Activated T-cell treated with anti-CD3 and anti-CD28 coated beads, Interleukin-2, amount 50 U/mL, for 24 hours (primary cell): ENCODE measurements at regions not wholly inside any gene's neighbourhood (a gene's known extent, or its start where the extent isn't known, plus 50 kb on each side); places are given as distances from the start of the nearest gene placed in this dataset.

Experiments
- DNase-seq: peaks from one replicate; pipeline ENCODE4 v3.0.0-alpha.2; 2020
- H3K27ac Mint-ChIP-seq: 2 replicates; pipeline ENCODE4 v1.8.0; 2020; ENCODE audit warnings: mild to moderate bottlenecking, mixed read lengths
- H3K27me3 Mint-ChIP-seq: 2 replicates; pipeline ENCODE4 v1.8.0; 2020; ENCODE audit warnings: mixed read lengths
- H3K36me3 Mint-ChIP-seq: 2 replicates; pipeline ENCODE4 v1.8.0; 2020; ENCODE audit warnings: low read depth, mixed read lengths
- H3K4me1 Mint-ChIP-seq: 2 replicates; pipeline ENCODE4 v1.8.0; 2020; ENCODE audit warnings: low read depth, mixed read lengths
- H3K4me3 Mint-ChIP-seq: 2 replicates; pipeline ENCODE4 v1.8.0; 2020; ENCODE audit warnings: mild to moderate bottlenecking, moderate library complexity, mixed read lengths
- H3K9me3 Mint-ChIP-seq: 2 replicates; pipeline ENCODE4 v1.8.0; 2020; ENCODE audit warnings: mixed read lengths

DNA sequence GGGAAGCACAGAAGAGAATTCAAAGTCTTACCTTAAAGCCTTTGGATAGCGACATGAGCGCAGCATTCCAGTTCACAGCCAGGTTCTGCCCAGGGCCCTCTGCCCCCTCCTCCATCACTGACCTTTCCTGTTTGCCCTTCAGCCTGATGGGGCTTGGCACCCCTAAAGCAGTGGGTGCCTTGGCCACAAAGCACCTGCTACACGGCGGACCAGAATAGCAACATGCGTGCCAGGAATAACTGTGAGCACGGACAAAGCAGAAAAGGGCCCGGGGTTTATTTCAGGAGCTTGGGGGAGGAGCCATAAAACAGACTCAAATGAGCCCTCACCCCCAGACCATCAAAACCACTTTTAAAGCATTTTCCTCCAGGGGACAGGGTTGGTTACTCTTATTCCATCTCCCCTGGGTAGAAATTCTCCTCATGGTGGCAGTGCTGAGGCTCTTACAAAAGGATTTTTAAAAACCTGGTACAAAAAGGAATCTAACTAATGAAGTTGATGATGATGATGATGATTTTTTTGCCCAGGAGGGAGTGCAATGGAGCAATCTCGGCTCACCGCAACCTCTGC is 135.4 kb downstream of the KLF13 start:
- Mint-ChIP-seq H3K4me3 (no peak overlapping the region), H3K36me3 (no peaks in the 10 kb centered on the region), H3K27me3 (no peaks in the 10 kb centered on the region), H3K27ac (no peak overlapping the region), H3K4me1 (peaks cover 34% of the 10 kb centered on the region), H3K9me3 (no peaks in the 10 kb centered on the region)
- peak; percentile 20 for DNase-seq

DNA sequence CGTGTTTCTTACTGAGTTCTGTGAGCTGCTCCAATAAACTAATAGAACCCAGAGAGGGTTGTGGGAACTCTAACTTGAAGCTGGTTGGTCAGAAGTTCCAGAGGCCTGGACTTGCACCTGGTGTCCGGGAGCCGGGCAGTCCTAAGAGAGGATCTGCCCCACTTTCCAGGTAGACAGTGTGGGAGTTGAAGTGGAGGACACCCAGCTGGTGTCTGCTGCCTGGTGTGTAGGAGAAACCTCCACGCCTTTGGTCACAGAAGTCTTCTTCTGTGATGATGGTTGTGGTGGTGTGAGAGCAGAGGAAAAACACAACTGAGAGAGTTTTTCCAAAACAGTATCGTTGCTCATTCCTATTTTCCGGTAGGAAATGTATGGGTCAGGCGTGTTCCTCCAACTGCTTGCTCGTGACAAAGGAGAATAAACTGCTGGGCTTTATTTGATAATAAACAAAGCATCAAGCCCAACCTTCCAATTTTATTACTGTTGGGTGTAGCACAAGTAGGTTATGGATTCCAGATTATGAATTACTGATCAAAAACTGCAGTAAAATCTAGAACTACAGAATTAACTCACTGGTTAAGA is 137.0 kb downstream of the KLF13 start:
- Mint-ChIP-seq H3K36me3 (no peaks in the 10 kb centered on the region), H3K27me3 (no peaks in the 10 kb centered on the region), H3K9me3 (no peaks in the 10 kb centered on the region), H3K4me1 (peaks cover 27% of the 10 kb centered on the region), H3K4me3 (no peak overlapping the region), H3K27ac (no peak overlapping the region)
- DNase-seq: peak; percentile 24

DNA sequence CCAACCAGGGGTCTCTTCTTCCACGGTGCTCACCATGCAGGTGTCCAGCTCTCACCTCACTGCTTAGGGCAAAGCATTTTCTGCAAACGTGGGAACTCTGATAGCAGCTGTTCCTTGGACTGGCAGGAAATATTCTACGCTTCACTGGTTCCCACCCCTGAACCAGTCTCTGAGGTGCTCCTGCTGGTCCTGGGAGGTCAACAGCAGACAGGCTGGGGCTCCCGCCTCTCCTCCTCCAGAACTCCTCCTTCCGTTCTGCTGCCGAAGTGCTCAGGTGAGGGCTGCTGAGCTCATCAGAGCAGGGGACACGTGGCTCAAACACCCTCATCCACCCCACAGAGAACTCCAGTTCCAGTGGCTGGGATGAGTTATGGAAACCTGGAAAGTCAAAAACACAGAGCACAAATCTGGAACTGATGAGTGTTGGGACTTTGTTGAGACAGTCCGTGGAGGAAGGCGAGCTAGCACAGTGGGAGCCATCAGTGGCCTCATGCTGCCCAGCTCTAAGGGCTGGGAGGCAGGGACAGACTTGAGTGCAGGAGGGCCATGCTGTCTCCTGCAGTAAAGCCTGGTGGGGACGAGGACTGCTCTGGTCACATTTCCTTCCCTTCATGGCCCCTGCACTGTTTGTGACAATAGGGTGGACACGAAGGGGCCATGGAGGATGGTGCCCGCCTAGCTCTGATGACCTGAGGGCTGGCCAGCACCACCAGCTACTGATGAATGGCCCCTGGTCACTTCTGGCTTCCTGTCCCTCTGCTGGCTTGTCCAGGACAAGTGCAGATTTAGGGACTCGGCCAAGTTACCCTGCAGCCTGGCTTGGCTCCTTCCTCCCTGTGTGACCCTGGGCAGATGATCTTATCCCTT is 137.8 kb downstream of the KLF13 start:
- Mint-ChIP-seq H3K4me1 (peaks cover 19% of the 10 kb centered on the region), H3K4me3 (no peak overlapping the region), H3K27me3 (no peaks in the 10 kb centered on the region), H3K9me3 (no peaks in the 10 kb centered on the region), H3K27ac (no peak overlapping the region), H3K36me3 (no peaks in the 10 kb centered on the region)
- peak; percentile 21 for DNase-seq

DNA sequence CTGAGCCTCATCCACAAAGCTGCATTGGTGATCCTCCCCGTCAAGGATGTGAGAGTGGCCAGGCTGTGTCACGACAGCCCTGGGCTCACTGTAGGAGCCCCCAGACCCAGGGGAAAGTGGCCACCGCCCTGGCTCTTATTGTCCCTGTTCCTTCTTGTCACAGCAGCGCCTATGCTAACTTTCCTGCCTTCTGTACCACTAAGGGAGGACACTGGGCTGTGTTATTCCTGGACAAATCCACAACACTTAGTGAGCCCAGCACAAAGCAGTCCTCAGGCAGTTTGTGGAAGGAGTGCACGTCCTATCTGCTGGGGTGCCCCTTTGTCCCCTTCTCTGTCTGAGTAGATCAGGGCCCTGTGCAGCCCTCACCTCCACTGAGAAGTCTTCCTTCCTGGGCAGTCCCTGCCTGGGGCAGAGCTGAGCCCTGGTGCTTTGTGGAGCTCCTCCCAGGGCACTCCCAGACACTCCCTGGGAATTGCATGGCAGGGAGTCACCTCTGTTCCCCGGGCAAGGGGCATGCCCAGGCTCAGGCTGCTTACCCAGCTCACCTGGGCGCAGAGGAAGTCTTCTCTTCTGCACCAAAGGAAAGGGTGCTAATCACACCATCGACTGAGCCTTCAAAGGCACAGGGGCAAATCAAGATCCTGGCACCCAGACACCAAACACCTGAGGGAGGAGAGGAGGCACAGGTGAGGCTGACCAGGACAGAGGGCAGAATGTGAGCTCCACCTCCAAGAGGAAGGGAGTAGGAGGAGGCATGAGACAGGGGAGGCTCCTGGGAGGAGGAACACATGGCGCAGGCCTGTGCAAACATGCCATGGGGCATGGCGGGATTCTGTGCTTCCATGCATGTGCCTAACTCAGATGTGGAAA is 138.7 kb downstream of the KLF13 start:
- H3K27me3 Mint-ChIP-seq: no peaks in the 10 kb centered on the region
- H3K9me3 Mint-ChIP-seq: no peaks in the 10 kb centered on the region
- H3K4me1 Mint-ChIP-seq: peaks cover 13% of the 10 kb centered on the region
- H3K36me3 Mint-ChIP-seq: no peaks in the 10 kb centered on the region
- H3K4me3 Mint-ChIP-seq: no peak overlapping the region
- no peak overlapping the region for H3K27ac Mint-ChIP-seq
- peak; percentile 27 for DNase-seq

DNA sequence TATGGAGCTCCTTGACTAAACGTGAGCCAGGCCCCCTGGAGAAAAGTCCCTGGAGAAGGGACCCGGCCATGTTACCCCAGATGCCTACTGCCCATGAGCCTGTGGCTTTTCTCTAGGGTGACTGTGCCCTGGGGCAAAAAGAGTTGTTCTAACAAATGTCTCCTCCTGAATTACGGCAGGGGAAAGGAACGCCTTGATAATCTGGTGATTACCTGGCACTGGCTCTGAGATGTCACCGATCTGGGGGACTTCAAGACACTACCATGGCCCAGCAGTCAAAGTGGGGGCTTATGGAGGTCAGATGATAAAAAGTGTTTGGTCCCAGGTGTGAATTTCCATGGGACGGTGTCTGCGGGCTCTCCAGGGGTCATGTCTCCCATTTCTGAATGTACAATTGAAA is 140.7 kb downstream of the KLF13 start:
- no peak for DNase-seq
- H3K36me3 Mint-ChIP-seq: no peaks in the 10 kb centered on the region
- H3K4me1 Mint-ChIP-seq: peaks cover 15% of the 10 kb centered on the region
- H3K27me3 Mint-ChIP-seq: no peaks in the 10 kb centered on the region
- H3K4me3 Mint-ChIP-seq: no peak overlapping the region
- H3K9me3 Mint-ChIP-seq: no peaks in the 10 kb centered on the region
- no peak overlapping the region for H3K27ac Mint-ChIP-seq

DNA sequence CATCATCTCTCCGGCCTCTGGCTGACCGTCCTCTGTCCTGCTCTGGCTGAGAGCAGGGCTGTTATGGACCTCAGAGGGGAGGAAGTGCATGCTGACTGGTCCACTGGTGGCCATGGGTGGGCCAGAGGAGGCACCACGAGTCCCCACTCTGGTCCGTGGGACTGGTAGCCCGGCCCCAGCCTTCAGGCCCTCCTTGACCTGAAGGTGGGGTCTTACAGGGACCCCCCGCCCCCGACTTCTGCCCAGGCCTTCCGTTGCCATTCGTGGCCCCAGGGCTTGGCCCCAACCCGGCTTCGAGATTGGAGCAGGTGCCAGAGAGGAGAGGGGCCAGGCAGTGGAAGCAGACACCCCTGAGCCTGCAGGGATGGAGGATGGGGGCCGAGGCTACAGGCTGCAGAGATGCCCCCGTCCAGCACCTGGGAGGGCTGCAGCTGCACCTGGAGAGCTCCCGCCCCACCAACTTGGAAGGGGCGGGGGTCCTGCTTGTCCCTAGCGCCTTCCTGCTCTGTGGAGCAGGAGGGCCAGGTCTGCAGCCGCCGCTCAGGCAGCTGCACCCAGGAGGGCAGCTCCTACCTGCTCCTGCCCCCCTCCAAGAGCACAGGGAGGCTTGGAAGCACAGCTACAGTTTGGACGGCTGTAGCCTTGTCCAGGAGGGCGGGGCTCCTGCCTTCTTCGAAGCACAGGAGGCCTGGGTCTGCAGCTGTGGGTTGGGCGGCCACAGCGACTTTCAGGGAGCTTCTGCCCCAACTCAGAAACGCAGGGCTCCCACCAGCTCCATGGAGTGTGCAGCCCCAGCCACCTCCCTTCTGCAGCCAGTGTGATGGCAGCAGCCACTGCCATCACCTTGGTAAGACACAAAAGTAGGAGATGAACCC is 142.5 kb downstream of the KLF13 start:
- Mint-ChIP-seq H3K4me1 (peaks cover 33% of the 10 kb centered on the region), H3K27ac (no peak overlapping the region), H3K9me3 (no peaks in the 10 kb centered on the region), H3K4me3 (no peak overlapping the region), H3K36me3 (no peaks in the 10 kb centered on the region), H3K27me3 (no peaks in the 10 kb centered on the region)
- peak; percentile 23 for DNase-seq

DNA sequence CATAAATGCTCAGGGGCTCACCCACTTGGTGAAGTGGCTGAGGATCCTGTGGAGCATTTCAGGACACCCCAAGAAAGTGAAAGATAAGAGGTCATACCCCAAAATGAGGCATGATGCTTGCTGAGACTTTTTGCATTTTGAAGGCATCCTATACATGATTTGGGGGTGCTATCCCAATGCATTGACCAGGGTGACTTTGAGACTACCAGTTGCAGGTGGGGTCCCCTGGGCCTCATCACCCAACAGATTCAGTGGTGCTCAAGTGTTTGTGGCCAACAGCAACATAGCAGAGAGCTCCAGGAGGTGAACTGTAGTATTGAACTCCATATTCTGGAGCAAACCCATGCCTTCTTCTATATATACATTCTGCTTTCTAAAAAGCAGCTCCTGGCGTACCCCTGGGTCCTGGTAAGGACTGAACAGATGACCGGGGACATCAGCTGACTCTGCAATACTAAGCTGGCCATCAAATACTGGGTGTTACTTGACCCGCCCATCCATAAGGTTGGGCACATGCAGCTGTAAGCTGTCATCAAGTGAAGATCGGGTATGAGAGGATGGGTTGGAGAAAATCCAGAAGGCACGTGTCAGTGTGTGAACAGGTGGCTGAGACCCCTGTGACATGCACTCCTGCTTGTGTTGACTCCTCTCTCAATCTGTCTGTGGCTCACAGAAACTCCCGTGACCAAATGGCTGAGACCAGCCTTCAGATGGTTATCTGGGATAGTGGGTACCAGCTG is 143.3 kb downstream of the KLF13 start:
- H3K4me3 Mint-ChIP-seq: no peak overlapping the region
- H3K27ac Mint-ChIP-seq: no peak overlapping the region
- DNase-seq: peak; percentile 15
- no peaks in the 10 kb centered on the region for H3K27me3 Mint-ChIP-seq
- H3K9me3 Mint-ChIP-seq: peaks cover 2% of the 10 kb centered on the region
- peaks cover 5% of the 10 kb centered on the region for H3K36me3 Mint-ChIP-seq
- peaks cover 39% of the 10 kb centered on the region for H3K4me1 Mint-ChIP-seq

DNA sequence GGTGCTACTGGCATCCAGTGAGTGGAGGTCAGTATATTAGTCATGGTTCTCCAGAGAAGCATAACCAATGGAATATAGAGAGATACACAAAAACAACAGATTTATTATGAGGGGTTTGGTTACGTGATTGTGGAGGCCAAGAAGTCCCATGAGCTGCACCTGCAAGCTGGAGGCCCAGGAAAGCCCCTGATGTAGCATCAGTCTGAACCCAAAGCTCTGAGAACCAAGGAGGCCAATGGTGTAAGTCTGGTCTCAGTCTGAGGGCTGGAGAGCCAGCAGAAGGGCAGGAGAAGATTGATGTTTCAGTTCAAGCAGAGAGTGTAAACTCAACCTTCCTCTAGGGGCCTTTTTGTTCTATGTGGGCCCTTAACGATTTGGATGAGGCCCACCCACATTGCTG is 144.1 kb downstream of the KLF13 start:
- Mint-ChIP-seq H3K27ac (no peak overlapping the region), H3K4me3 (no peak overlapping the region), H3K9me3 (peaks cover 4% of the 10 kb centered on the region), H3K27me3 (no peaks in the 10 kb centered on the region), H3K36me3 (peaks cover 10% of the 10 kb centered on the region), H3K4me1 (peaks cover 46% of the 10 kb centered on the region)
- DNase-seq: peak; percentile 16

DNA sequence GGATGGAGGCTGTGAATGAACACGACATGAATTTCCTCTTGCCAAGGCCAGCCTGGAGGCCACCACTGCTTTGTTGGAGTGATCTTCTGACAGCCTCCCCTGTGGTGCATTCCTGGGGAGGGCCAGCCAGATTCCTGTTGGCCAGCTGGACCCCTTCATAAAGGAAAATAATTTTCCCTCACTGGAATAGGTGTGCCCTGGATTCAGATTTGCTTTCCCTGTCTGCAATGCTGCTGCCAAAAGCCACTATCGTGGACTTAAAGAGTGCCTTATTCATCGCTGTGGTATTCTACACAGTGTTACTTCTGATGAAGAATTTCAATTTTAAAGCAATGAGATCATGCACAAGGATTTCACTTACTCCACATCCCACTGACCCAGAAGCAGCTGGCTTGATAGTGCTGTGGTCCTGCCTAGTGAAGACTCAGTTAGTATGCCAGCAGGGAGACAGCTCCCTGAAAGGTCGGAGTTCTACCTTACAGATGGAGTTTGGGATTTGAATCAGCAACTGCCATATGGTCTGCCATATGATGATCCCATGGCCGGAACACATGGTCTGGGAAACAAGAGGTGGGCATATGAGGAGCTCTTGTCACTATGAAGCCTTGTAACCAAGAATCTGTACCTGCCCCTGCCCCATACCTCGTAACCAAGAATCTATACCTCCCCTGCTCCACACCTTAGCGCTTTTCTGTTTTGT is 145.2 kb downstream of the KLF13 start:
- peaks cover 4% of the 10 kb centered on the region for H3K9me3 Mint-ChIP-seq
- DNase-seq: no peak
- H3K4me3 Mint-ChIP-seq: no peak overlapping the region
- H3K27ac Mint-ChIP-seq: peak overlapping the region; percentile 90
- H3K4me1 Mint-ChIP-seq: peaks cover 54% of the 10 kb centered on the region
- peaks cover 18% of the 10 kb centered on the region for H3K36me3 Mint-ChIP-seq
- no peaks in the 10 kb centered on the region for H3K27me3 Mint-ChIP-seq

DNA sequence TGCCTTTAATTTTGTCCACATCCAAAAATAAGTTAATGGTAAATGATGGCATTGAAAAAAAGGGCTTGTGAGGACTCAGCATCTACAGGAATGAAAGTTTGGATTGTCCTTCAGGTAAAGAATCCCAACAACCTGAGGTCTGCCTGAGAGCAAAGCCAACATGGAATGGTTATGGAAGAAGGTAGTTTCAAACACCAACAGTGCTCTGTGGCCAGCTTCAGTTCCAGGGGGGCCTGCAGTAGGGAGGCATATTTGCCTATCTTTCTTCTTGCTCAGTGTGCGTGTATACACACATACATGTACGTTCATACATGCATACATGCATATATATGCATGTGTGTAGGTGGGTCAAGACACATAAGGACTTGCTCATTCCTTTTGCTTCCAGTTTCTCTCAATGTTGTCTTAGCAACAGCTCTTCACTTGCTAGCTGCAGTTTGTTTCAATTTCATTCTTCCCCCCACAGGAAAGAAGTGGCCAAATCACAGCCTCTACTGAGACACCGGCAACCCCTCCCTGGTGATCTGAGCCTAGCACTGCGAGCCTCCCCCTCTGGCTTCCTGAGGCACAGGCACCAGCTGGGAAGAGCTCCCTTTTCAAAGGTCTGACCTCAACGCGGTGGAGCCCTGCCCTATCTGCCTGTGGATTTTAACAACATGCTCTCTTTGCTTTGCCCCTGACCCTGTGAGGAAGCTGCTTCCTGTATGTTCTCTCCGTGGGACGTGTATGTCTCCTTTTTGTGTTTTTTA is 146.2 kb downstream of the KLF13 start:
- peaks cover 18% of the 10 kb centered on the region for H3K36me3 Mint-ChIP-seq
- H3K4me1 Mint-ChIP-seq: peaks cover 56% of the 10 kb centered on the region
- H3K4me3 Mint-ChIP-seq: peak overlapping the region; percentile 69
- H3K27ac Mint-ChIP-seq: peak overlapping the region; percentile 90
- no peaks in the 10 kb centered on the region for H3K27me3 Mint-ChIP-seq
- peaks cover 4% of the 10 kb centered on the region for H3K9me3 Mint-ChIP-seq
- peak; percentile 68 for DNase-seq

DNA sequence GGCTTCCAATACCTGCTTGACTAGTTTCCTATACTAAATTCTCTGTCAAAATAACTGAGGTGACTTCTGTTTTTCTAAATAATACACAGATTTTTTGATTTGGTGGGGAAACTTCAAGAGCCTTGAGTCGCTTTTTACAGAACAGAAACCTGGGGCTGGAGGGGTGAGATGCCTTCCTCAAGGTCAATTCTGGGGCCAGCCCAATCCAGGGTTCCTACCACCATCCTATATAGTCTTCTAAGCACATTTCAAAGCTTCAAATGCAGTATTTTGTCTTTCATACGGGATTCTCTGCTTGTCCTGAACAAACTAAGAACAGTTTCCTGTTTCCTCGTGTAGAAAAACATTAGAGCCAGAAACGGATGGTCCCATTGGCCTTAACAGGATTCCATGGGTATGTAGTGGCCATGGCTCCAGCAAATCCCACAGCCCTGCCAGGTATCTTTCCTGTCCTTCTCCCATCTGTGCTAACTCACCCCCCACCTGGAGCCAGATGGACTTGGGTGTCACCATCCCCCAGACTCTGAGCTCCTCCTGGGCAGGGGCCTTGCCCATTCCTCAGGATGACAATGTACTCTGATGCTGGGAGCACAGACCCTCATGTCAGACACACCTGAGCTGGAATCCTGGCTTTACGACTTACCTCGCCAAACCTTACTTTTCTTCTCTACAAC is 146.9 kb downstream of the KLF13 start:
- peaks cover 59% of the 10 kb centered on the region for H3K4me1 Mint-ChIP-seq
- no peak for DNase-seq
- H3K36me3 Mint-ChIP-seq: peaks cover 20% of the 10 kb centered on the region
- H3K9me3 Mint-ChIP-seq: peaks cover 4% of the 10 kb centered on the region
- H3K27me3 Mint-ChIP-seq: no peaks in the 10 kb centered on the region
- peak overlapping the region; percentile 69 for H3K4me3 Mint-ChIP-seq
- peak overlapping the region; percentile 90 for H3K27ac Mint-ChIP-seq
